Erythroblast (primary cell): ENCODE measurements at regions not wholly inside any gene's neighbourhood (a gene's known extent, or its start where the extent isn't known, plus 50 kb on each side); places are given as distances from the start of the nearest gene placed in this dataset.

Experiments
- GATA1 ChIP-seq: IDR thresholded peaks from 2 replicates; pipeline ENCODE4 v1.6.1; 2011; ENCODE audit warnings: low read depth, mild to moderate bottlenecking, control low read depth, low read length, moderate library complexity
- POLR2A ChIP-seq: IDR thresholded peaks from 2 replicates; pipeline ENCODE4 v1.6.1; 2011; ENCODE audit warnings: mild to moderate bottlenecking, low read length

- TF ChIP-seq POLR2A: no peak
- TF ChIP-seq GATA1: no peak
These were observed 140.2 kb upstream of the ZBTB40 start for GRCh38 chr1:22311461-22311860.
